Gastrocnemius medialis (tissue), 4 donors: ENCODE measurements at regions not wholly inside any gene's neighbourhood (a gene's known extent, or its start where the extent isn't known, plus 50 kb on each side); places are given as distances from the start of the nearest gene placed in this dataset.

Experiments used
- POLR2A ChIP-seq, 2 donors: fragments of 450-650 bp; IDR thresholded peaks; one replicate each; pipeline ENCODE4 v1.6.1; 2017; ENCODE audit warnings: antibody characterized with exemption in 2 of 2, mild to moderate bottlenecking in 2 of 2, moderate library complexity in 2 of 2
- TF ChIP-seq, protein P1 (sequence below), 5 experiments: fragments of 450-650 bp in 3 of 5; fragments of 200-600 bp in 2 of 5; sonication (generic) in 2 of 5; IDR thresholded peaks in 4 of 5; conservative IDR thresholded peaks in 1 of 5; 1 replicate in 4 of 5; 2 replicates in 1 of 5; pipeline ENCODE4 v1.5.1; 2016 to 2019; ENCODE audit warnings: antibody characterized with exemption in 5 of 5, mild to moderate bottlenecking in 3 of 5, moderate library complexity in 3 of 5

GRCh38 chr3:193118907-193119306, 122.1 kb upstream of the PLAAT1 start:
- TF ChIP-seq, protein P1, sequence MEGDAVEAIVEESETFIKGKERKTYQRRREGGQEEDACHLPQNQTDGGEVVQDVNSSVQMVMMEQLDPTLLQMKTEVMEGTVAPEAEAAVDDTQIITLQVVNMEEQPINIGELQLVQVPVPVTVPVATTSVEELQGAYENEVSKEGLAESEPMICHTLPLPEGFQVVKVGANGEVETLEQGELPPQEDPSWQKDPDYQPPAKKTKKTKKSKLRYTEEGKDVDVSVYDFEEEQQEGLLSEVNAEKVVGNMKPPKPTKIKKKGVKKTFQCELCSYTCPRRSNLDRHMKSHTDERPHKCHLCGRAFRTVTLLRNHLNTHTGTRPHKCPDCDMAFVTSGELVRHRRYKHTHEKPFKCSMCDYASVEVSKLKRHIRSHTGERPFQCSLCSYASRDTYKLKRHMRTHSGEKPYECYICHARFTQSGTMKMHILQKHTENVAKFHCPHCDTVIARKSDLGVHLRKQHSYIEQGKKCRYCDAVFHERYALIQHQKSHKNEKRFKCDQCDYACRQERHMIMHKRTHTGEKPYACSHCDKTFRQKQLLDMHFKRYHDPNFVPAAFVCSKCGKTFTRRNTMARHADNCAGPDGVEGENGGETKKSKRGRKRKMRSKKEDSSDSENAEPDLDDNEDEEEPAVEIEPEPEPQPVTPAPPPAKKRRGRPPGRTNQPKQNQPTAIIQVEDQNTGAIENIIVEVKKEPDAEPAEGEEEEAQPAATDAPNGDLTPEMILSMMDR (IDR thresholded peaks at IDR 0.05 in 4 of 5, conservative IDR thresholded peaks at IDR 0.05 in 1 of 5): no peak
- no peak for TF ChIP-seq POLR2A (IDR thresholded peaks at IDR 0.05)
